B cell (primary cell): ENCODE measurements at regions not wholly inside any gene's neighbourhood (a gene's known extent, or its start where the extent isn't known, plus 50 kb on each side); places are given as distances from the start of the nearest gene placed in this dataset.

Experiments used
- CTCF ChIP-seq: fragments of 200-600 bp; IDR thresholded peaks from one replicate; pipeline ENCODE4 v1.8.0; 2022; ENCODE audit warnings: antibody characterized with exemption, mild to moderate bottlenecking
- EZH2 ChIP-seq: IDR thresholded peaks from 2 replicates; pipeline ENCODE4 v1.6.1; 2012; ENCODE audit warnings: borderline replicate concordance, low read depth, mild to moderate bottlenecking, moderate library complexity, low read length; ENCODE audit not compliant: insufficient read depth, poor library complexity, severe bottlenecking

DNA sequence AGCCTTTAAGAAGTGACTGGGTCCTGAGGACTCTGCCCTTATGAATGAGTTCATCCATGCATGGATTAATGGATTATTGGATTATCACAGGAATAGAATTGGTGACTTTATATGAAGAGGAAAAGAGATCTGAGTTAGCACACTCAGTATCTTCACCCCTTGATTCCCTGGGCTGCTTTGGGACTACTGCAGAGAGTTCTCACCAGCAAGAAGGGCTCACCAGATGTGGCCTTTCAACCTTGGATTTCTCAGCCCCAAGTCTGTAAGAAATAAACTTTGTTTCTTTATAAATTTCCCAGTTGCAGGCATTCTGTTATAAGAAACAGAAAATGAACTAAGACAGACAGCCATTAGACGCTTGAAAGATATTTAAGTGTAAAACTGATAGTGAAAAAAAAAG lies 509.2 kb downstream of the FLRT2 start:
- TF ChIP-seq CTCF = no peak
- no peak for TF ChIP-seq EZH2
